Breast epithelium (tissue), 3 donors: ENCODE measurements at regions not wholly inside any gene's neighbourhood (a gene's known extent, or its start where the extent isn't known, plus 50 kb on each side); places are given as distances from the start of the nearest gene placed in this dataset.

Experiments
- POLR2AphosphoS5 ChIP-seq, 3 donors: sonication (generic); formaldehyde crosslinking; IDR thresholded peaks; one replicate each; pipeline ENCODE4 v1.6.1; 2017; ENCODE audit warnings: antibody characterized with exemption in 3 of 3
- TF ChIP-seq, protein P1 (sequence below), 3 donors: fragments of 450-650 bp; IDR thresholded peaks; one replicate each; pipeline ENCODE4 v1.5.1; 2016 to 2017; ENCODE audit warnings: antibody characterized with exemption in 3 of 3, mild to moderate bottlenecking in 3 of 3, moderate library complexity in 3 of 3

DNA sequence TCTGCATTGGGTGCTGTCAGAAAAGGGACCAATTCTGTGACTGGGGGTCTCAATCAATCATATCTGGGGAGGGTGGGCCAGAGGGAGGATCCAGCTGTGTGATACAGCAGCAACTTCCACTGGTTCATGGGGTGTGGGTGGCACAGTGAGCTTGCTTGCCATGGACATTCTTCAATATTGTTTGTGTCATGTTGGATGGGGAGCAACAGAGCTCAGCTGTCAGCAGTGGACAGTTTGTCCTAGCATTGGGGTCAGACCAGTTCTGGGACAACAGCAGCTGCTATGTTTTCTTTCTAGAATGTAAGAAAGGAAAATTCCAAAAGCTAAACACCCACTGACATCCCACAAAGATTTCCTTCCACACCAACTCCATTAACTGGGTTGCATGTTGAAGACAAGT, 221.9 kb upstream of the CDH4 start:
- TF ChIP-seq, protein P1, sequence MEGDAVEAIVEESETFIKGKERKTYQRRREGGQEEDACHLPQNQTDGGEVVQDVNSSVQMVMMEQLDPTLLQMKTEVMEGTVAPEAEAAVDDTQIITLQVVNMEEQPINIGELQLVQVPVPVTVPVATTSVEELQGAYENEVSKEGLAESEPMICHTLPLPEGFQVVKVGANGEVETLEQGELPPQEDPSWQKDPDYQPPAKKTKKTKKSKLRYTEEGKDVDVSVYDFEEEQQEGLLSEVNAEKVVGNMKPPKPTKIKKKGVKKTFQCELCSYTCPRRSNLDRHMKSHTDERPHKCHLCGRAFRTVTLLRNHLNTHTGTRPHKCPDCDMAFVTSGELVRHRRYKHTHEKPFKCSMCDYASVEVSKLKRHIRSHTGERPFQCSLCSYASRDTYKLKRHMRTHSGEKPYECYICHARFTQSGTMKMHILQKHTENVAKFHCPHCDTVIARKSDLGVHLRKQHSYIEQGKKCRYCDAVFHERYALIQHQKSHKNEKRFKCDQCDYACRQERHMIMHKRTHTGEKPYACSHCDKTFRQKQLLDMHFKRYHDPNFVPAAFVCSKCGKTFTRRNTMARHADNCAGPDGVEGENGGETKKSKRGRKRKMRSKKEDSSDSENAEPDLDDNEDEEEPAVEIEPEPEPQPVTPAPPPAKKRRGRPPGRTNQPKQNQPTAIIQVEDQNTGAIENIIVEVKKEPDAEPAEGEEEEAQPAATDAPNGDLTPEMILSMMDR (IDR thresholded peaks at IDR 0.05): no peak
- no peak for TF ChIP-seq POLR2AphosphoS5 (IDR thresholded peaks at IDR 0.05)
